HG02852 (cell line): ENCODE measurements at regions not wholly inside any gene's neighbourhood (a gene's known extent, or its start where the extent isn't known, plus 50 kb on each side); places are given as distances from the start of the nearest gene placed in this dataset.
A peak's percentile ranks its signal among the peaks of the same experiment; 100 is the strongest.

ENCODE experiments used
- ATAC-seq: cut with Tn5 transposase; IDR thresholded peaks from one replicate; pipeline ENCODE4 v1.9.1; 2021; ENCODE audit warnings: mild to moderate bottlenecking, moderate library complexity; ENCODE audit not compliant: unreplicated experiment

GRCh38 chr3:72380711-72381493, 467.3 kb downstream of the SHQ1 start:
- no peak for ATAC-seq

DNA sequence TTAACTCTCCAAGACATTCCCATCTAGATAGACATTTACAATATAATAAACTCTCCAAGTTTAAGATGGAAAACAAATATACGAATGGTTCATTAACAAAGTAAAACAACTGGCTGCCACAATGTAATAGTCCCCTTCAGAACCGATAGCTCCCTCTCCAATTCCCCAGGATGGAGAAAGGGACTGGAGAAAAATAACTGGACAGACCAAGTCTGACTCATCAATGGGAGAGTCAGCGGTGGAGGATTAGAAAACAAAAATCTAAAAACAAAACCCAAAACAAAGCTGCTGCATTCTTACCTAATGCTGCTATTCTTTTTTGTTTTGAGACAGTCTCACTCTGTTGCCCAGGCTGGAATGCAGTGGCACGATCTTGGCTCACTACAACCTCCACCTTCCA, 468.1 kb downstream of the SHQ1 start:
- no peak for ATAC-seq

DNA sequence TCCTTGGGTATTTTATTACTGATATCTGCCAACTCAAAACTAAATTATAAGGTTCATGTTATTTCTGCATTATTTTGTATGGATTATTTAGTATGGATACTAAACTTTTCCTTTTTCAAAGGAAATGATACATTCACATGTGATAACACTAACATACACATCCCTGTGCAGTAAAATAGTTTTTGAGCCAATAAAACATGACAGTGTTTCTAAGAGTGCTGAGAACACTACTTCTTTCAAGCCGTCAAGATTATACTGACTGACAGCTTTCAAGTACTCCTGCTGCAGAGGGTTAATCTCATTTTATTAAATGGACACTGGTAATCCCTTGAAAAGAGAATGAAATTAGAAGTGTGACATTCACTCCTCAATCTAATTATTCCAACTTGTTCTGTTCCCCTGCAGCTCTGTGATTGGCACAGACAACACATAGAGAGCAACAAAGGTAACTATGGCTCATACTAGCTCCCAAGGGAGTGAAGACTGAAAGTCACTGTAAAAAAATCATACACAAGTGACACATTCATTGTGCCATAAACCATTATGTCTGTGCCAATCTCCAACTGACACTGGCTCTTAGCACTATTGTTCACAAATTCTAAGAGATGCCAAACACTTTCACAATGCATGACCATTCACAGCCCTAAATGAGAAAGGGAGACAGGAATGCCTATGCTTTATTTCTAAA, 468.6 kb downstream of the SHQ1 start:
- no peak for ATAC-seq

- ATAC-seq = no peak
Measured at GRCh38 chr3:72378287-72378686, 470.0 kb downstream of the SHQ1 start.

GRCh38 chr3:72376956-72377710, 471.1 kb downstream of the SHQ1 start:
- ATAC-seq = no peak

GRCh38 chr3:72375237-72376076, 472.8 kb downstream of the SHQ1 start:
- ATAC-seq = peak; percentile 77

GRCh38 chr3:72373139-72373538, 475.1 kb downstream of the SHQ1 start:
- ATAC-seq = no peak

DNA sequence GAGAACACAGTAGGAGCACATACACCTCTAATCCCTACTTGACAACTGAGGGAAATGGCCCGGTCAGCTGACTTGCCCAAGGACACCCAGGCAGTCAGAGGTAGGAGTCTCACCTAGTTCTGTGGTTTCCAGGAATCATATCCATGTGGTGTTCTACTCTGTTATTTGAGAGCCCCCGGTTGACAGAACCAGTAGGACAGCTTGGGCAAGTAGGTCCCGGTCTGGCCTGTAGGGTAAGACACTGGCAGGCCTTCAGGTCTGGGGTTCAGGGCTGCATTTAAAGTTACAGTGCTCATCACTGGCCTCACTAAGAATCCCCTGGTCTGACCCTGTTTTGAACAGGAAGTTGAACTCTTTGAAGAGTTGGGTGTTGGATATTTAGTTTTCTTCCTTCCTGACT, 476.1 kb downstream of the SHQ1 start:
- no peak for ATAC-seq

GRCh38 chr3:72371431-72371830, 476.8 kb downstream of the SHQ1 start:
- no peak for ATAC-seq

DNA sequence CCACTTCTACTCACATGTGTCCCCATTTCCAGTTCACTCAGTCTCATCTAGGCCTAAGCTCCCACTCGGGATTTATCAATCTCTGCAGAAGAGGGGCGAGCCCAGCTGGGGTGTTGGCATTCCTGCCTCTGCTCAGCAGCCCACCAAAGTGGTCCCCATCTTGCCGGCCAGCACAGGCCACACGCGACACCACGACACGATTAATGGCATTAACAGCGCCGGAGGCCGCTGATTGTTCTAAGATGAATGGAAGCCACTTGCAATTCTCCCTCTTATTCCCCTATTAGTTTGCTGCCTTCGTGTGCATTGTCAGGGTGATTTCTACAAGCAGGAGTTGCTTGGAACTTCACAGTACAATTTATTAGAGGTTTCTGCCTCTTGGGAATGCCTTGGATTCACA, 477.3 kb downstream of the SHQ1 start:
- ATAC-seq = no peak

DNA sequence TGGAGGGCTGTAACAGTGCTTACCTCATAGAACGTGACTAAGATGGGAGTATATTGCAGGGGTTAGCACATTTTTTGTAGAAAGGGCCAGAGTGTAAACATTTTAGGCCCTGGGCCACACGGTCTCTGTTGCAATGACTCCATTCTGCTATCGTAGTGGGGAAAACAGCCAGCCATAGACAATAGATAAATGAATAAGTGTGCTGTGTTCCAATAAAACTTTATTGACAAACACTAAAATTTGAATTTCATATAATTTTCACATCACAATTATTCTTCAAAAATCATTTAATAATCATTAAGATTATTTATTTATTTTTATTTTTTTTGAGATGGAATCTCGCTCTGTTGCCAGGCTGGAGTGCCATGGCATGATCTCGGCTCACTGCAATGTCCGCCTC, 478.6 kb downstream of the SHQ1 start:
- ATAC-seq = no peak

DNA sequence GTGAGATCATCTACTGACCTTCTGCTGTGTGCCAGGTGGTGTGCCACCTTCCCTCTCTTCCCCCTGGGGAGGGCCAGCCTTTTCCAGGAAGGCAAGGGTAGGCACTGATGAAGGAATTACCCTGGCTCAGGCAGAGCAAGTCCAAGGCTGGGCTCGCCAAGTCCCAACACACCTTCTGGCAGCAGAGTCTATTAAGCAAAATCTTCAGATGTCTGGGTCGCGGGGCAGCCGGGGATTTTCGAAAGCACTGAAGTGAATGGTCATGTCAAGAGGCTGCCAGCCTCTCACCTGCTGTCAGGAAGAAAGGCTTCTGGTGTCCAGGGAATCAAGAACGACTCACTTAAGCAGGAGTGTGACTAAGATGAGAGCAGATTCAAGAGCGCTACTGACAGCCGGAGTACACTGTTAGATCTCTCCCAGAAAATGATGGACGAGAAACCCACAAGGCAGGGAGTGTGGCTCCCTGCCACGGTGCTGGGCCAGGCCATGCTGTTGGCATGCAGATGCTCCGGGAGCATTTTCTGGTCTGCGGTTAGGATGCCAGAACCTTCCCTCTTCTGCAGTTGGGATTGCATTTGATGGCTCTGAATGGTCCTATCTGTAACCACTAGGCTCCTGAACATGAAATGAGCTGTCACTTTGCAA, 479.8 kb downstream of the SHQ1 start:
- ATAC-seq = no peak

DNA sequence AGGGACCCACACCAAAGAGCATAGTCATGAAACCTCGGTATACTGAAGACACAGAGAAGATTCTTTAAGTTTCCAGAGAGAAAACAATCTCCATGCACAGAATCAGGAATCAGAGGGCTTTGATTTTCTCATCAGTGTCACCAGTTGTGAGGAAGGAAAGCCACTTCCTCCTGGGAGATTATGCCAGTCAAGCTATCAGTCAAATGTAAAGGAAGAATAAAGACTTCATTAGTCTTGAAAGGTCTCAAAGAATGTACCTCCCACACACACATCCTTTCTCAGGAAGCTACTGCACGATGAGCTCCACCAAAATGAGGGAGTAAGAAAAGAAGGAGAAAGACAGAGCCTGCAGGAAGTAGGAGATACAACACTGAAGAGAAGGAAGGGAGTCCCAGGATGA, 486.3 kb downstream of the SHQ1 start:
- ATAC-seq = no peak

DNA sequence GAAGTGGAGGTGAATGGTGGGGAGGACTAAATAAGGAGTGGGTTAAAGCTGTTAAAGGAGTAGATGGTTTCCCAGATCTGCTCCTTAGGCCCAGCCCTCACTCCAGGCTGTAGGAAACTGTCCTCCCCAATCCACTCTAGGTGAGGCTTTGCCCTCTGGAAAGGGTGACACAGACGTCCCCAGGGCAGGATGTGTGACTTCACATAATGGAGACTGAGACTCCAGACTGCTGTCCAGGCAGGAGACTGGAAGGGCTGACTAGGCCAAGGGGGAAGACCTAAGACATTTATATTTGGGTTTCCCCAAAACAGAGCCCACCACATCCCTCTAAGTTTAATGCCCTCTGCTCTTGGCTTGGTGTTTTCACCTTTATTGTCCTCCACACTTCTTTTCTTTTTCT, 488.5 kb downstream of the SHQ1 start:
- ATAC-seq = no peak

GRCh38 chr3:72355168-72355567, 493.1 kb downstream of the SHQ1 start:
- no peak for ATAC-seq

DNA sequence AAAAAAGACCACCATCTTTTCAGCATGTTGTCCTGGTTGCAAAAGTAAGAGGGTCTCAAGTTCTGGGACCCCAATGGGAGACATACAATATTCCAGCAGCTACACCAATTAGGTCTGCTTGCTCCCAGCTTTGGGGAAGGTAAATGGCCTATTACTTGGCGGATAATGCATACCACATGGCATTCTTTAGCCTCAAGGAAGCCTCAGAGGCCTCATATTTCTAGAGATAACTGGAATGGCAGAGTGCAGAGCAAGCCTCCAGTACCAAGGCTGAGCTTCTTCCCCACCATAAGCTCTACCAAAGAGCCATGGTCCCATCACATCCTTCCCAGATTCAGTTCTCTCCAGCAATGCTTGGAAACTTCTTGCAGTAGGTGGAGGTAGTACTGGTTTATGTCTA, 493.8 kb downstream of the SHQ1 start:
- ATAC-seq = no peak

GRCh38 chr3:72353236-72354128, 494.8 kb downstream of the SHQ1 start:
- ATAC-seq = no peak

- ATAC-seq = no peak
Measured at GRCh38 chr3:72352176-72352575, 496.1 kb downstream of the SHQ1 start.

GRCh38 chr3:72351536-72351935, 496.7 kb downstream of the SHQ1 start:
- no peak for ATAC-seq
